Nephron (organoid): ENCODE measurements at regions not wholly inside any gene's neighbourhood (a gene's known extent, or its start where the extent isn't known, plus 50 kb on each side); places are given as distances from the start of the nearest gene placed in this dataset.
"Not testable (repeated sequence)": the region's sequence is repeated elsewhere in the genome, so short reads cannot be mapped to it uniquely, and the experiment has no call there.

ENCODE experiments used
- H3K27ac Mint-ChIP-seq, 3 experiments: 2 replicates each; pipeline ENCODE4 v1.8.0; 2020; ENCODE audit warnings: mixed read lengths in 3 of 3, mild to moderate bottlenecking in 2 of 3, moderate library complexity in 1 of 3
- H3K27me3 Mint-ChIP-seq: 2 replicates; pipeline ENCODE4 v1.8.0; 2021; ENCODE audit warnings: low read depth, mild to moderate bottlenecking, moderate library complexity, mixed read lengths
- H3K36me3 Mint-ChIP-seq: 2 replicates; pipeline ENCODE4 v1.8.0; 2020; ENCODE audit warnings: low read depth, mixed read lengths
- H3K4me1 Mint-ChIP-seq: 2 replicates; pipeline ENCODE4 v1.8.0; 2020; ENCODE audit warnings: mixed read lengths
- H3K4me3 Mint-ChIP-seq, 3 experiments: 2 replicates each; pipeline ENCODE4 v1.8.0; 2020; ENCODE audit warnings: mild to moderate bottlenecking in 3 of 3, mixed read lengths in 3 of 3, moderate library complexity in 2 of 3
- H3K9me3 Mint-ChIP-seq: 2 replicates; pipeline ENCODE4 v1.8.0; 2020; ENCODE audit warnings: mixed read lengths
- CTCF ChIP-seq, 3 experiments: fragments of 200-600 bp; sonication (generic); IDR thresholded peaks; one replicate each; pipeline ENCODE4 v1.5.0; 2021; ENCODE audit warnings: antibody characterized with exemption in 3 of 3; ENCODE audit not compliant: unreplicated experiment in 3 of 3

GRCh38 chr14:40371011-40371410 is 938.8 kb upstream of the FBXO33 start:
- H3K27me3 Mint-ChIP-seq = no peaks in the 10 kb centered on the region
- H3K4me3 Mint-ChIP-seq = no peak overlapping the region
- no peak for TF ChIP-seq CTCF (IDR thresholded peaks at IDR 0.05; ENCODE audit: unreplicated experiment in 3 of 3)
- no peaks in the 10 kb centered on the region for H3K9me3 Mint-ChIP-seq
- H3K36me3 Mint-ChIP-seq = no peaks in the 10 kb centered on the region
- no peak overlapping the region for H3K27ac Mint-ChIP-seq
- H3K4me1 Mint-ChIP-seq = peaks cover 5% of the 10 kb centered on the region

GRCh38 chr14:40368314-40368713 is 936.1 kb upstream of the FBXO33 start:
- Mint-ChIP-seq H3K27me3 (no peaks in the 10 kb centered on the region), H3K27ac (no peak overlapping the region), H3K4me3 (no peak overlapping the region), H3K4me1 (peaks cover 17% of the 10 kb centered on the region), H3K36me3 (no peaks in the 10 kb centered on the region), H3K9me3 (no peaks in the 10 kb centered on the region)
- TF ChIP-seq CTCF (IDR thresholded peaks at IDR 0.05; ENCODE audit: unreplicated experiment in 3 of 3) = no peak

- no peak overlapping the region for H3K27ac Mint-ChIP-seq
- no peaks in the 10 kb centered on the region for H3K9me3 Mint-ChIP-seq
- H3K27me3 Mint-ChIP-seq = no peaks in the 10 kb centered on the region
- peaks cover 17% of the 10 kb centered on the region for H3K4me1 Mint-ChIP-seq
- TF ChIP-seq CTCF (IDR thresholded peaks at IDR 0.05; ENCODE audit: unreplicated experiment in 3 of 3) = no peak
- H3K4me3 Mint-ChIP-seq = no peak overlapping the region
- no peaks in the 10 kb centered on the region for H3K36me3 Mint-ChIP-seq
Observed at GRCh38 chr14:40367717-40368116, 935.5 kb upstream of the FBXO33 start.

GRCh38 chr14:40365305-40365704 is 933.1 kb upstream of the FBXO33 start:
- Mint-ChIP-seq H3K36me3 (no peaks in the 10 kb centered on the region), H3K9me3 (peaks cover 2% of the 10 kb centered on the region), H3K27me3 (no peaks in the 10 kb centered on the region), H3K27ac (peak overlapping the region; percentile 40 to 78 (median 58)), H3K4me3 (no peak overlapping the region), H3K4me1 (peaks cover 17% of the 10 kb centered on the region)
- no peak for TF ChIP-seq CTCF (IDR thresholded peaks at IDR 0.05; ENCODE audit: unreplicated experiment in 3 of 3)

- Mint-ChIP-seq H3K27me3 (no peaks in the 10 kb centered on the region), H3K4me3 (no peak overlapping the region), H3K36me3 (no peaks in the 10 kb centered on the region), H3K9me3 (peaks cover 5% of the 10 kb centered on the region), H3K27ac (no peak overlapping the region), H3K4me1 (peaks cover 11% of the 10 kb centered on the region)
- no peak for TF ChIP-seq CTCF (IDR thresholded peaks at IDR 0.05; ENCODE audit: unreplicated experiment in 3 of 3)
Observed at GRCh38 chr14:40362856-40363255, 930.6 kb upstream of the FBXO33 start.

GRCh38 chr14:40354754-40355153 is 922.5 kb upstream of the FBXO33 start:
- Mint-ChIP-seq H3K27ac (no peak overlapping the region), H3K27me3 (no peaks in the 10 kb centered on the region), H3K4me1 (no peaks in the 10 kb centered on the region), H3K36me3 (no peaks in the 10 kb centered on the region), H3K4me3 (no peak overlapping the region), H3K9me3 (peaks cover 3% of the 10 kb centered on the region)
- TF ChIP-seq CTCF (IDR thresholded peaks at IDR 0.05; ENCODE audit: unreplicated experiment in 3 of 3) = no peak

GRCh38 chr14:40348104-40348503 is 915.9 kb upstream of the FBXO33 start:
- H3K27me3 Mint-ChIP-seq, H3K9me3 Mint-ChIP-seq, H3K36me3 Mint-ChIP-seq: not testable (repeated sequence)
- Mint-ChIP-seq H3K27ac (peak overlapping the region in 2 of 3 experiments; percentile 77 to 85), H3K4me3 (peak overlapping the region; percentile 53 to 71 (median 56)), H3K4me1 (peaks cover 23% of the 10 kb centered on the region)
